GM18858 (cell line): ENCODE measurements at regions not wholly inside any gene's neighbourhood (a gene's known extent, or its start where the extent isn't known, plus 50 kb on each side); places are given as distances from the start of the nearest gene placed in this dataset.

Source experiments
- ATAC-seq: cut with Tn5 transposase; IDR thresholded peaks from one replicate; pipeline ENCODE4 v1.9.1; 2021; ENCODE audit not compliant: unreplicated experiment

GRCh38 chr13:52975969-52976368 lies 52.6 kb upstream of the OLFM4 start:
- no peak for ATAC-seq

- no peak for ATAC-seq
Observed at GRCh38 chr13:52975161-52975560, 53.5 kb upstream of the OLFM4 start.

- no peak for ATAC-seq
Observed at GRCh38 chr13:52974711-52975110, 53.9 kb upstream of the OLFM4 start.

- ATAC-seq: no peak
Observed at GRCh38 chr13:52969373-52969772, 59.2 kb upstream of the OLFM4 start.

- peak; percentile 98 for ATAC-seq
Observed at GRCh38 chr13:52968074-52968700, 60.4 kb upstream of the OLFM4 start.

- ATAC-seq: no peak
Observed at GRCh38 chr13:52961987-52962386, 66.6 kb upstream of the OLFM4 start.

GRCh38 chr13:52961256-52961910 lies 67.2 kb upstream of the OLFM4 start:
- no peak for ATAC-seq

GRCh38 chr13:52955472-52955874 lies 73.1 kb upstream of the OLFM4 start:
- ATAC-seq: no peak

- ATAC-seq: no peak
Observed at GRCh38 chr13:52954838-52955237, 73.8 kb upstream of the OLFM4 start.

- no peak for ATAC-seq
Observed at GRCh38 chr13:52950436-52950956, 78.1 kb upstream of the OLFM4 start.

- ATAC-seq: no peak
Observed at GRCh38 chr13:52949742-52950141, 78.9 kb upstream of the OLFM4 start.

GRCh38 chr13:52949044-52949443 lies 79.6 kb upstream of the OLFM4 start:
- ATAC-seq: no peak

- no peak for ATAC-seq
Observed at GRCh38 chr13:52947921-52948373, 80.7 kb upstream of the OLFM4 start.

- no peak for ATAC-seq
Observed at GRCh38 chr13:52945348-52945747, 83.3 kb upstream of the OLFM4 start.

- ATAC-seq: no peak
Observed at GRCh38 chr13:52944697-52945096, 83.9 kb upstream of the OLFM4 start.

GRCh38 chr13:52938065-52938464 lies 89.6 kb upstream of the PCDH8 start:
- no peak for ATAC-seq

GRCh38 chr13:52936806-52937205 lies 88.4 kb upstream of the PCDH8 start:
- ATAC-seq: no peak

- no peak for ATAC-seq
Observed at GRCh38 chr13:52934258-52934657, 85.8 kb upstream of the PCDH8 start.

GRCh38 chr13:52933547-52934210 lies 85.2 kb upstream of the PCDH8 start:
- ATAC-seq: no peak

- ATAC-seq: no peak
Observed at GRCh38 chr13:52933099-52933498, 84.7 kb upstream of the PCDH8 start.

- ATAC-seq: no peak
Observed at GRCh38 chr13:52932649-52933048, 84.2 kb upstream of the PCDH8 start.
